NCI-H510A treated with DMSO at 0.1 percent for 48 hours (cell line): ENCODE measurements at regions not wholly inside any gene's neighbourhood (a gene's known extent, or its start where the extent isn't known, plus 50 kb on each side); places are given as distances from the start of the nearest gene placed in this dataset.
"Not testable (repeated sequence)": the region's sequence is repeated elsewhere in the genome, so short reads cannot be mapped to it uniquely, and the experiment has no call there.

ENCODE experiments used
- DNase-seq: peaks from one replicate; lab custom pipeline; 2025; lab: John Stamatoyannopoulos, UW

- DNase-seq, result not testable (repeated sequence)
These were observed 81.6 kb downstream of the P2RY10 start for GRCh38 chrX:79026742-79027141.

GRCh38 chrX:79035421-79035820 lies 90.2 kb downstream of the P2RY10 start:
- no peak for DNase-seq

- DNase-seq, result no peak
These were observed 91.1 kb downstream of the P2RY10 start for GRCh38 chrX:79036157-79036880.

DNA sequence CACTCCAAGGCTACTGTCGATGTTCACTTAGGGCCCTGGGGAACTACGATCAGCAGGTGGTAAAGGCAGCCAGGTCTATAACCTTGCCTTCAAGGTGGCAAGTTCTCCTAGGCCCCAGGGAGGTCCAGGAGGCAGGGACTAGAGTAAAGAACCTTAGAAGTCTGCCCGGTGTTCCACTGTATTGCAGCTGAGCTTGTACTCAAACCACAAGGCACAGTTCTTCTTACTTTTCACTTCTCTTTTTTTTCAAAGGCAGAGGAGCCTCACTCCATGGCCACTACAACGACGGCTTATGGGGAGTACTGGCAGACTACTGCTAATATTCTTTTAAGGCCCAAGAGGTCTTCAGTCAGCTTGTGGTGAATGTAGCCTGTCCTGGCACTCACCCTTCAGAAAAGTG lies 78.8 kb upstream of the GPR174 start:
- no peak for DNase-seq

- no peak for DNase-seq
These were observed 66.4 kb upstream of the GPR174 start for GRCh38 chrX:79078114-79078513.

GRCh38 chrX:79079477-79079876 lies 65.0 kb upstream of the GPR174 start:
- DNase-seq, result no peak

GRCh38 chrX:79080141-79080540 lies 64.3 kb upstream of the GPR174 start:
- no peak for DNase-seq

DNA sequence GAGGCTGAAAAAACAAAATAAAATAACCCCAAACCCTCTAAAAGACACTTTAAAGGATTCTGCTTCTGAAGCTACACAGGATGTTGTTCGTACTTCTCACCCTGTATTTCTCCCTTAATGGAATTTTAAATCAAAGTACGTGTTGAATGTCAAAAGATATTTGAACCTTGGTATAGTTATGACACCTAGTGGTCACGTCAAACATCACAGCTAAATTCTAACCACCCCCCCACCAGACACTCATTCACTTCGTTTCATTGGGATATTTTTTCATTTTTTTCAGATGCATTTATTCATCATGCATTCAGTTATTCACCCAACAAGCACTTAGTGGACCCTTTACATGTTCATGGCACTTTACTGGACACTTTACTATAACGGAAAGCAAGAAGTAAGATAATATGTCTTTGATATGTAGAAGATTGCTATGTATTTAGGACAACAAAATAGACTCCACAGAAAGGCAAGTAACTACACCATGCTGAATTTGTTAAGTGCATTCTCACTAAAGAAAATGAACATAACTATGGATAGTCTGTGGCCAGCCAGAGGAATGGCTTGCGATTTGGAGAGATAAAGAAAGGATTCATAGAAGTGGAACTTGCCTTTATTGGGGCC lies 62.5 kb upstream of the GPR174 start:
- DNase-seq, result peak; percentile 6

- DNase-seq, result no peak
These were observed 61.6 kb upstream of the GPR174 start for GRCh38 chrX:79082899-79083298.

DNA sequence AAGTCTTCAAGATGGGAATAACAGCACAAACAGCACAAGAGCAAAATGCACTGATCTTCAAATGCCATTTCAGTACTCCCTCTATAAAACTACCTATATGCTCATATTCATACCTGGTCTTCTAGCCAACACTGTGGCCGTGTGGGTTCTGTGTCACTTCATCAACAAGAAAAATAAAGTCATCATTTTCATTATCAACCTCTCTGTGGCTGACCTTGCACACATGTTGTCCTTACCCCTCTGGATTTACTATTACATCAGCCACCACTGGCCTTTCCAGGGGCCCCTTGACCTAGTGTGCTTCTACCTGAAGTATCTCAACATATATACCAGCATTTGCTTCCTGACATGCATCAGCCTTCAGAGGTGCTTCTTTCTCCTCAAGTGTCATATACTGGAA lies 59.6 kb upstream of the GPR174 start:
- DNase-seq, result no peak

- DNase-seq, result no peak
These were observed 54.4 kb upstream of the GPR174 start for GRCh38 chrX:79089896-79090584.

- no peak for DNase-seq
These were observed 50.2 kb upstream of the GPR174 start for GRCh38 chrX:79094075-79094832.
